ENCODE measurements at regions not wholly inside any gene's neighbourhood (a gene's known extent, or its start where the extent isn't known, plus 50 kb on each side); places are given as distances from the start of the nearest gene placed in this dataset.

- TF ChIP-seq, protein P1, sequence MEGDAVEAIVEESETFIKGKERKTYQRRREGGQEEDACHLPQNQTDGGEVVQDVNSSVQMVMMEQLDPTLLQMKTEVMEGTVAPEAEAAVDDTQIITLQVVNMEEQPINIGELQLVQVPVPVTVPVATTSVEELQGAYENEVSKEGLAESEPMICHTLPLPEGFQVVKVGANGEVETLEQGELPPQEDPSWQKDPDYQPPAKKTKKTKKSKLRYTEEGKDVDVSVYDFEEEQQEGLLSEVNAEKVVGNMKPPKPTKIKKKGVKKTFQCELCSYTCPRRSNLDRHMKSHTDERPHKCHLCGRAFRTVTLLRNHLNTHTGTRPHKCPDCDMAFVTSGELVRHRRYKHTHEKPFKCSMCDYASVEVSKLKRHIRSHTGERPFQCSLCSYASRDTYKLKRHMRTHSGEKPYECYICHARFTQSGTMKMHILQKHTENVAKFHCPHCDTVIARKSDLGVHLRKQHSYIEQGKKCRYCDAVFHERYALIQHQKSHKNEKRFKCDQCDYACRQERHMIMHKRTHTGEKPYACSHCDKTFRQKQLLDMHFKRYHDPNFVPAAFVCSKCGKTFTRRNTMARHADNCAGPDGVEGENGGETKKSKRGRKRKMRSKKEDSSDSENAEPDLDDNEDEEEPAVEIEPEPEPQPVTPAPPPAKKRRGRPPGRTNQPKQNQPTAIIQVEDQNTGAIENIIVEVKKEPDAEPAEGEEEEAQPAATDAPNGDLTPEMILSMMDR (IDR thresholded peaks at IDR 0.05) = peak; percentile 40
- no peak for TF ChIP-seq EZH2 (IDR thresholded peaks at IDR 0.05; ENCODE audit: borderline replicate concordance, insufficient read depth, low read depth, low read length, poor library complexity, severe bottlenecking)
Observed at GRCh38 chr11:28697920-28698827, 590.0 kb downstream of the METTL15 start.

All from B cell (primary cell).